ENCODE measurements at regions not wholly inside any gene's neighbourhood (a gene's known extent, or its start where the extent isn't known, plus 50 kb on each side); places are given as distances from the start of the nearest gene placed in this dataset.
"Not testable (repeated sequence)": the region's sequence is repeated elsewhere in the genome, so short reads cannot be mapped to it uniquely, and the experiment has no call there.

- Histone ChIP-seq H3K27ac (ENCODE audit: low read depth, low read length) (no peak overlapping the region), H3K9me3 (ENCODE audit: low read length) (no peaks in the 10 kb centered on the region), H3K36me3 (ENCODE audit: insufficient read depth, low read length) (no peaks in the 10 kb centered on the region), H3K27me3 (ENCODE audit: insufficient read depth, low read length, poor library complexity, severe bottlenecking) (no peaks in the 10 kb centered on the region), H3K4me3 (ENCODE audit: low read length) (no peak overlapping the region), H3K4me1 (ENCODE audit: insufficient read depth, low read length) (peaks cover 22% of the 10 kb centered on the region)
- POLR2A ChIA-PET = interaction anchor here (0.5 kb wide), 1 partner anchor 40 kb away, joined by 3 read pairs; no protein-coding TSS in a partner anchor
- Mint-ChIP-seq H3K9me3 (no peaks in the 10 kb centered on the region), H3K36me3 (peaks cover 0 to 14% (median 0%) of the 10 kb centered on the region in 3 donors), H3K4me1 (peaks cover 35 to 48% (median 35%) of the 10 kb centered on the region in 3 donors), H3K27me3 (peaks cover 0 to 3% of the 10 kb centered on the region in 2 donors), H3K4me3 (peak overlapping the region in 6 of 7 donors; percentile 32 to 79 (median 66)), H3K27ac (peak overlapping the region; percentile 4 to 85 (median 74))
- no peak for DNase-seq
- CTCF ChIA-PET = no interaction called here
These were observed 67.7 kb upstream of the SVIL start for GRCh38 chr10:29702273-29703164.

- Histone ChIP-seq H3K4me3 (ENCODE audit: low read length) (no peak overlapping the region), H3K4me1 (ENCODE audit: insufficient read depth, low read length) (peaks cover 22% of the 10 kb centered on the region), H3K27ac (ENCODE audit: low read depth, low read length) (no peak overlapping the region), H3K27me3 (ENCODE audit: insufficient read depth, low read length, poor library complexity, severe bottlenecking) (no peaks in the 10 kb centered on the region), H3K36me3 (ENCODE audit: insufficient read depth, low read length) (no peaks in the 10 kb centered on the region), H3K9me3 (ENCODE audit: low read length) (no peaks in the 10 kb centered on the region)
- H3K36me3 Mint-ChIP-seq = peaks cover 0 to 4% (median 0%) of the 10 kb centered on the region in 3 donors
- no peak overlapping the region for H3K4me3 Mint-ChIP-seq
- no peak for DNase-seq
- H3K27me3 Mint-ChIP-seq = peaks cover 0 to 3% of the 10 kb centered on the region in 2 donors
- H3K27ac Mint-ChIP-seq = no peak overlapping the region
- H3K4me1 Mint-ChIP-seq = peaks cover 28 to 41% (median 29%) of the 10 kb centered on the region in 3 donors
- CTCF ChIA-PET = interaction anchor here (1.0 kb wide), 1 partner anchor 8 kb away, joined by 3 read pairs; no protein-coding TSS in a partner anchor
- POLR2A ChIA-PET = no interaction called here
- no peaks in the 10 kb centered on the region for H3K9me3 Mint-ChIP-seq
These were observed 66.5 kb upstream of the SVIL start for GRCh38 chr10:29701306-29701705.

DNA sequence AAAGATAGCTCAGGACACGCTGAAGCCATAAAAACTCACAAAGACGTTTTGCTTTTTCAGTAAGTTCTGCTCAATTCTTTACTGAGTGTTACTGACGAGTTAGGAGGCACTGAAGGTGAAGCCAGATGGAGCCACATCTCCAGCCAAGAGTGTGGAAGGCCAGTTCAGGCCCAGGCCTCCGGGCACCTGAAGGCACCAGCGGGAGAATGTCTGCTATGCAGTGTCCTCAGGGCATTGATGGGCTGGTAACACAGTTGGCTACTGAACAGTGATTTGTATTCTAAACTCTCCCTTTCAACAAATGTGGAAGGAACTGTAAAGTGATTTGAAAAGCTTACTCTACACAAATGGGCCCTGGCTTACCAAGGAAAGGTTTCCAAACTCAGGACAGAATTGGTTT is 64.8 kb upstream of the SVIL start:
- Mint-ChIP-seq H3K4me3 (no peak overlapping the region), H3K27me3 (peaks cover 0 to 3% of the 10 kb centered on the region in 2 donors), H3K36me3 (no peaks in the 10 kb centered on the region), H3K27ac (peak overlapping the region in 1 of 8 donors; percentile 19), H3K4me1 (peaks cover 25 to 37% (median 28%) of the 10 kb centered on the region in 3 donors), H3K9me3 (no peaks in the 10 kb centered on the region)
- H3K27ac ChIP-seq (ENCODE audit: low read depth, low read length) = no peak overlapping the region
- no peaks in the 10 kb centered on the region for H3K27me3 ChIP-seq (ENCODE audit: insufficient read depth, low read length, poor library complexity, severe bottlenecking)
- peaks cover 22% of the 10 kb centered on the region for H3K4me1 ChIP-seq (ENCODE audit: insufficient read depth, low read length)
- no peak overlapping the region for H3K4me3 ChIP-seq (ENCODE audit: low read length)
- POLR2A ChIA-PET = no interaction called here
- no peaks in the 10 kb centered on the region for H3K36me3 ChIP-seq (ENCODE audit: insufficient read depth, low read length)
- DNase-seq = no peak
- CTCF ChIA-PET = interaction anchor here (0.9 kb wide), 1 partner anchor 56 kb away, joined by 3 read pairs; no protein-coding TSS in a partner anchor
- H3K9me3 ChIP-seq (ENCODE audit: low read length) = no peaks in the 10 kb centered on the region

DNA sequence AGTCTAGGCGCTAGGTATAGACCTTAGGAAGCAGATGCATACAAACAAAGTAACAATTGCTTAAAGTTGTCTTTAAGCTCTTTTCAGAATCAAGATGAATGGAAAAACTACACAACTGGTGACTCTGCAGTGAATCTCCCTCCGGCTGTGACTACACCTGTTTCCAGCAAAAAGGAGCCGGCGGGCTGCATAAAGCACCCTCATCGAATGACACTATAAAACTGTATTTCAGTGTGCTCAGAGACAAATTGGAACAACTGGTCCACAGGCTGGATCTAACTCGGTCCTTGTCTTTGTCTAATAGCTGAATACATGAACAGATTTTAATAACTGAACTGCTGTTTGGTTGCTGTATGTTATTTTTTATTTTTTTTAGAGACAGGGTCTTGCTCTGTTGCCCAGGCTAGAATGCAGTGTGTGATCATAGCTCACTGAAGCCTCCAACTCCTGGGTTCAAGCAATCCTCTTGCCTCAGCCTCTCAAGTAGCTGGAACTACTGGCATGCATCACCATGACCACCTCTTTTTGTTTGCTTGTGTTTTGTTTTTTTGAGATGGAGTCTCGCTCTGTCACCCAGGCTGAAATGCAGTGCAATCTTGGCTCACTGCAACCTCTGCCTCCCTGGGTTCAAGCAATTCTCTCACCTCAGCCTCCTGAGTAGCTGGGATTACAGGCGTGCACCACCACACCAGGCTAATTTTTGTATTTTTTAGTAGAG is 64.2 kb upstream of the SVIL start:
- Mint-ChIP-seq H3K4me3 (peak overlapping the region in 1 of 7 donors; percentile 59), H3K27me3 (peaks cover 0 to 3% of the 10 kb centered on the region in 2 donors), H3K4me1 (peaks cover 19 to 30% (median 21%) of the 10 kb centered on the region in 3 donors), H3K27ac (peak overlapping the region in 1 of 8 donors; percentile 23), H3K36me3 (peaks cover 0 to under 1% (median 0%) of the 10 kb centered on the region in 3 donors), H3K9me3 (no peaks in the 10 kb centered on the region)
- peaks cover 15% of the 10 kb centered on the region for H3K4me1 ChIP-seq (ENCODE audit: insufficient read depth, low read length)
- H3K36me3 ChIP-seq (ENCODE audit: insufficient read depth, low read length) = no peaks in the 10 kb centered on the region
- no peak overlapping the region for H3K27ac ChIP-seq (ENCODE audit: low read depth, low read length)
- POLR2A ChIA-PET = no interaction called here
- no peaks in the 10 kb centered on the region for H3K9me3 ChIP-seq (ENCODE audit: low read length)
- H3K4me3 ChIP-seq (ENCODE audit: low read length) = no peak overlapping the region
- no peak for DNase-seq
- no peaks in the 10 kb centered on the region for H3K27me3 ChIP-seq (ENCODE audit: insufficient read depth, low read length, poor library complexity, severe bottlenecking)
- CTCF ChIA-PET = no interaction called here

GRCh38 chr10:29696581-29696980 is 61.8 kb upstream of the SVIL start:
- H3K4me3 Mint-ChIP-seq; CTCF ChIA-PET; DNase-seq; H3K36me3 Mint-ChIP-seq; H3K27ac Mint-ChIP-seq; H3K9me3 ChIP-seq (ENCODE audit: low read length); H3K4me3 ChIP-seq (ENCODE audit: low read length); H3K9me3 Mint-ChIP-seq; POLR2A ChIA-PET; H3K27ac ChIP-seq (ENCODE audit: low read depth, low read length); H3K4me1 ChIP-seq (ENCODE audit: insufficient read depth, low read length); H3K27me3 ChIP-seq (ENCODE audit: insufficient read depth, low read length, poor library complexity, severe bottlenecking); H3K36me3 ChIP-seq (ENCODE audit: insufficient read depth, low read length); H3K27me3 Mint-ChIP-seq: not testable (repeated sequence)
- peaks cover 5 to 15% (median 10%) of the 10 kb centered on the region in 3 donors for H3K4me1 Mint-ChIP-seq

GRCh38 chr10:29694121-29694520 is 59.4 kb upstream of the SVIL start:
- H3K4me3 ChIP-seq (ENCODE audit: low read length) = no peak overlapping the region
- peaks cover 0 to 2% of the 10 kb centered on the region in 2 donors for H3K27me3 Mint-ChIP-seq
- H3K27ac ChIP-seq (ENCODE audit: low read depth, low read length) = no peak overlapping the region
- H3K36me3 Mint-ChIP-seq = peaks cover 0 to 2% (median 0%) of the 10 kb centered on the region in 3 donors
- H3K27ac Mint-ChIP-seq = peak overlapping the region in 1 of 8 donors; percentile 48
- no peaks in the 10 kb centered on the region for H3K9me3 ChIP-seq (ENCODE audit: low read length)
- H3K27me3 ChIP-seq (ENCODE audit: insufficient read depth, low read length, poor library complexity, severe bottlenecking) = no peaks in the 10 kb centered on the region
- H3K36me3 ChIP-seq (ENCODE audit: insufficient read depth, low read length) = no peaks in the 10 kb centered on the region
- H3K4me1 Mint-ChIP-seq = peaks cover 8 to 13% (median 12%) of the 10 kb centered on the region in 3 donors
- no peak overlapping the region for H3K4me3 Mint-ChIP-seq
- DNase-seq = no peak
- POLR2A ChIA-PET = no interaction called here
- H3K9me3 Mint-ChIP-seq = no peaks in the 10 kb centered on the region
- peaks cover 8% of the 10 kb centered on the region for H3K4me1 ChIP-seq (ENCODE audit: insufficient read depth, low read length)
- CTCF ChIA-PET = no interaction called here

- Mint-ChIP-seq H3K27me3 (peaks cover 0 to 3% of the 10 kb centered on the region in 2 donors), H3K4me1 (peaks cover 22 to 32% (median 26%) of the 10 kb centered on the region in 3 donors), H3K4me3 (no peak overlapping the region), H3K9me3 (no peaks in the 10 kb centered on the region), H3K27ac (no peak overlapping the region), H3K36me3 (peaks cover 0 to 2% (median 0%) of the 10 kb centered on the region in 3 donors)
- Histone ChIP-seq H3K4me1 (ENCODE audit: insufficient read depth, low read length) (peaks cover 19% of the 10 kb centered on the region), H3K27me3 (ENCODE audit: insufficient read depth, low read length, poor library complexity, severe bottlenecking) (no peaks in the 10 kb centered on the region), H3K9me3 (ENCODE audit: low read length) (no peaks in the 10 kb centered on the region), H3K36me3 (ENCODE audit: insufficient read depth, low read length) (no peaks in the 10 kb centered on the region), H3K27ac (ENCODE audit: low read depth, low read length) (no peak overlapping the region), H3K4me3 (ENCODE audit: low read length) (no peak overlapping the region)
- POLR2A ChIA-PET = no interaction called here
- no peak for DNase-seq
- CTCF ChIA-PET = no interaction called here
These were observed 57.4 kb upstream of the SVIL start for GRCh38 chr10:29692121-29692539.

- peaks cover 0 to 2% (median 0%) of the 10 kb centered on the region in 3 donors for H3K36me3 Mint-ChIP-seq
- H3K4me1 Mint-ChIP-seq = peaks cover 22 to 36% (median 32%) of the 10 kb centered on the region in 3 donors
- Histone ChIP-seq H3K27ac (ENCODE audit: low read depth, low read length) (no peak overlapping the region), H3K27me3 (ENCODE audit: insufficient read depth, low read length, poor library complexity, severe bottlenecking) (no peaks in the 10 kb centered on the region), H3K36me3 (ENCODE audit: insufficient read depth, low read length) (no peaks in the 10 kb centered on the region), H3K4me1 (ENCODE audit: insufficient read depth, low read length) (peaks cover 19% of the 10 kb centered on the region), H3K9me3 (ENCODE audit: low read length) (no peaks in the 10 kb centered on the region), H3K4me3 (ENCODE audit: low read length) (no peak overlapping the region)
- CTCF ChIA-PET = no interaction called here
- no peak overlapping the region for H3K4me3 Mint-ChIP-seq
- H3K27me3 Mint-ChIP-seq = peaks cover 0 to 3% of the 10 kb centered on the region in 2 donors
- no peaks in the 10 kb centered on the region for H3K9me3 Mint-ChIP-seq
- peak overlapping the region in 1 of 8 donors; percentile 59 for H3K27ac Mint-ChIP-seq
- POLR2A ChIA-PET = no interaction called here
- DNase-seq = no peak
These were observed 56.8 kb upstream of the SVIL start for GRCh38 chr10:29691564-29692072.

Data from CD8-positive, alpha-beta memory T cell (primary cell).